Liver (tissue), 8 donors: ENCODE measurements at regions not wholly inside any gene's neighbourhood (a gene's known extent, or its start where the extent isn't known, plus 50 kb on each side); places are given as distances from the start of the nearest gene placed in this dataset.
"Not testable (repeated sequence)": the region's sequence is repeated elsewhere in the genome, so short reads cannot be mapped to it uniquely, and the experiment has no call there.

Experiments
- DNase-seq: peaks from one replicate; pipeline ENCODE4 v3.0.0-alpha.2; 2017; ENCODE audit warnings: low spot score
- H3K27ac ChIP-seq, 2 donors: one replicate each; pipeline ENCODE4 v1.7.0; 2013; ENCODE audit warnings: inconsistent platforms in 2 of 2, low read length in 2 of 2, control low read depth in 1 of 2, low read depth in 1 of 2, mild to moderate bottlenecking in 1 of 2
- H3K27me3 ChIP-seq, 4 donors: one replicate each; pipeline versions ENCODE4 v1.6.1 to v1.7.0; 2013; ENCODE audit warnings: low read length in 3 of 4, inconsistent platforms in 1 of 4, mild to moderate bottlenecking in 1 of 4, moderate library complexity in 1 of 4; ENCODE audit not compliant: control insufficient read depth in 4 of 4, insufficient read depth in 4 of 4
- H3K36me3 ChIP-seq, 4 donors: one replicate each; pipeline versions ENCODE4 v1.6.1 to v1.7.0; 2013; ENCODE audit warnings: low read length in 3 of 4, mild to moderate bottlenecking in 3 of 4, low read depth in 1 of 4, moderate library complexity in 1 of 4; ENCODE audit not compliant: control insufficient read depth in 4 of 4, insufficient read depth in 3 of 4
- H3K4me1 ChIP-seq, 4 donors: one replicate each; pipeline versions ENCODE4 v1.6.1 to v1.7.0; 2013; ENCODE audit warnings: low read length in 3 of 4, mild to moderate bottlenecking in 3 of 4, moderate library complexity in 1 of 4; ENCODE audit not compliant: control insufficient read depth in 4 of 4, insufficient read depth in 4 of 4
- H3K4me3 ChIP-seq, 3 donors: one replicate each; pipeline versions ENCODE4 v1.6.1 to v1.7.0; 2013; ENCODE audit warnings: low read length in 3 of 3, control low read depth in 1 of 3, low read depth in 1 of 3, mild to moderate bottlenecking in 1 of 3
- H3K9ac ChIP-seq, 2 donors: one replicate each; pipeline ENCODE4 v1.7.0; 2013; ENCODE audit warnings: low read length in 2 of 2, mild to moderate bottlenecking in 2 of 2, moderate library complexity in 2 of 2, control low read depth in 1 of 2, low read depth in 1 of 2
- H3K9me3 ChIP-seq, 4 donors: one replicate each; pipeline versions ENCODE4 v1.6.1 to v1.7.0; 2013; ENCODE audit warnings: low read length in 3 of 4; ENCODE audit not compliant: control insufficient read depth in 4 of 4
- ATF3 ChIP-seq: IDR thresholded peaks from 2 replicates; pipeline ENCODE4 v1.6.1; 2016; ENCODE audit warnings: antibody characterized with exemption
- CTCF ChIP-seq: fragments of 150-350 bp; IDR thresholded peaks from 2 replicates; pipeline ENCODE4 v1.5.1; 2017; ENCODE audit warnings: improper control_type of control experiment, low read depth, low read length; ENCODE audit not compliant: missing input control
- EGR1 ChIP-seq, 2 donors: IDR thresholded peaks; 2 replicates each; pipeline ENCODE4 v1.6.1; 2016 to 2018; ENCODE audit warnings: antibody characterized with exemption in 2 of 2, low read depth in 2 of 2
- FOXA1 ChIP-seq: IDR thresholded peaks from 2 replicates; pipeline ENCODE4 v1.6.1; 2016; ENCODE audit warnings: antibody characterized with exemption
- GABPA ChIP-seq, 2 donors: IDR thresholded peaks in 1 of 2; conservative IDR thresholded peaks in 1 of 2; 2 replicates each; pipeline ENCODE4 v1.6.1; 2016; ENCODE audit warnings: antibody characterized with exemption in 2 of 2, mild to moderate bottlenecking in 1 of 2, moderate library complexity in 1 of 2
- HNF4A ChIP-seq, 2 donors: conservative IDR thresholded peaks; 2 replicates each; pipeline ENCODE4 v1.6.1; 2016; ENCODE audit warnings: antibody characterized with exemption in 2 of 2, mild to moderate bottlenecking in 2 of 2
- HNF4G ChIP-seq: IDR thresholded peaks from 2 replicates; pipeline ENCODE4 v1.6.1; 2016; ENCODE audit warnings: antibody characterized with exemption
- JUND ChIP-seq, 2 donors: IDR thresholded peaks; 2 replicates each; pipeline ENCODE4 v1.6.1; 2016; ENCODE audit warnings: antibody characterized with exemption in 2 of 2
- MAX ChIP-seq: IDR thresholded peaks from 2 replicates; pipeline ENCODE4 v1.6.1; 2016; ENCODE audit warnings: antibody characterized with exemption
- NR2F2 ChIP-seq: IDR thresholded peaks from 2 replicates; pipeline ENCODE4 v1.6.1; 2016; ENCODE audit warnings: antibody characterized with exemption
- RAD21 ChIP-seq, 2 donors: IDR thresholded peaks; 2 replicates each; pipeline ENCODE4 v1.6.1; 2016; ENCODE audit warnings: antibody characterized with exemption in 2 of 2, mild to moderate bottlenecking in 2 of 2
- REST ChIP-seq: IDR thresholded peaks from 2 replicates; pipeline ENCODE4 v1.6.1; 2016; ENCODE audit warnings: antibody characterized with exemption, mild to moderate bottlenecking
- RXRA ChIP-seq, 2 donors: IDR thresholded peaks; 2 replicates each; pipeline ENCODE4 v1.6.1; 2017 to 2018; ENCODE audit warnings: antibody characterized with exemption in 2 of 2, mild to moderate bottlenecking in 1 of 2
- SP1 ChIP-seq: IDR thresholded peaks from 2 replicates; pipeline ENCODE4 v1.6.1; 2018; ENCODE audit warnings: antibody characterized with exemption, mild to moderate bottlenecking
- TAF1 ChIP-seq: conservative IDR thresholded peaks from 2 replicates; pipeline ENCODE4 v1.6.1; 2016; ENCODE audit warnings: antibody characterized with exemption, mild to moderate bottlenecking
- YY1 ChIP-seq: IDR thresholded peaks from 2 replicates; pipeline ENCODE4 v1.6.1; 2016; ENCODE audit warnings: antibody characterized with exemption, mild to moderate bottlenecking
- WGBS: extraction: QIAGEN DNeasy Blood & Tissue Kit; methylation state at CpG from one replicate; pipeline ENCODE4 v1.1.7; 2013; 5-methylcytosine and 5-hydroxymethylcytosine counted together
- donor health status: healthy.
- donor health status: healthy.
- donor health status: healthy.
- donor health status: healthy.
- donor health status: healthy.

- TF ChIP-seq MAX = no peak
- no peak for TF ChIP-seq RAD21 (IDR thresholded peaks at IDR 0.05)
- no peak for TF ChIP-seq SP1
- TF ChIP-seq EGR1 (IDR thresholded peaks at IDR 0.05; ENCODE audit: low read depth in 2 of 2) = no peak
- TF ChIP-seq TAF1 = no peak
- TF ChIP-seq CTCF = no peak
- no peak for TF ChIP-seq NR2F2
- TF ChIP-seq YY1 = no peak
Observed at GRCh38 chr6:115838216-115838615, 222.5 kb downstream of the FRK start (continued).

- not testable (repeated sequence) for H3K27ac ChIP-seq, H3K27me3 ChIP-seq, DNase-seq, H3K4me1 ChIP-seq, H3K9ac ChIP-seq, H3K36me3 ChIP-seq, H3K9me3 ChIP-seq, H3K4me3 ChIP-seq
- 98% methylated on average over 13 of the region's 13 CpGs for WGBS
Observed at GRCh38 chr6:115836374-115836773, 224.3 kb downstream of the FRK start.

GRCh38 chr6:115835314-115835713 lies 225.4 kb downstream of the FRK start:
- no peaks in the 10 kb centered on the region for H3K27me3 ChIP-seq
- no peak for DNase-seq

GRCh38 chr6:115834542-115834941 lies 226.1 kb downstream of the FRK start:
- 98% methylated on average over 27 of the region's 27 CpGs for WGBS
- not testable (repeated sequence) for H3K9me3 ChIP-seq, H3K4me3 ChIP-seq, H3K27ac ChIP-seq, H3K9ac ChIP-seq, H3K36me3 ChIP-seq, H3K4me1 ChIP-seq, DNase-seq, H3K27me3 ChIP-seq

More at GRCh38 chr6:115835314-115835713, 225.4 kb downstream of the FRK start:
- Histone ChIP-seq H3K9me3 (no peaks in the 10 kb centered on the region), H3K4me1 (peaks cover 0 to 9% (median 5%) of the 10 kb centered on the region in 4 donors), H3K36me3 (no peaks in the 10 kb centered on the region), H3K9ac (no peak overlapping the region), H3K27ac (no peak overlapping the region), H3K4me3 (no peak overlapping the region)
- TF ChIP-seq JUND (IDR thresholded peaks at IDR 0.05) = no peak
- TF ChIP-seq HNF4A (conservative IDR thresholded peaks at IDR 0.05) = no peak
- TF ChIP-seq YY1 = no peak
- TF ChIP-seq HNF4G = no peak
- TF ChIP-seq FOXA1 = no peak
- TF ChIP-seq MAX = no peak
- TF ChIP-seq REST = no peak
- no peak for TF ChIP-seq GABPA (IDR thresholded peaks at IDR 0.05 in 1 of 2, conservative IDR thresholded peaks at IDR 0.05 in 1 of 2)
- TF ChIP-seq EGR1 (IDR thresholded peaks at IDR 0.05; ENCODE audit: low read depth in 2 of 2) = no peak
- TF ChIP-seq RXRA (IDR thresholded peaks at IDR 0.05) = no peak
- no peak for TF ChIP-seq ATF3
- no peak for TF ChIP-seq TAF1
- 84% methylated on average over 2 of the region's 2 CpGs for WGBS
